GM21528 (cell line): ENCODE measurements at regions not wholly inside any gene's neighbourhood (a gene's known extent, or its start where the extent isn't known, plus 50 kb on each side); places are given as distances from the start of the nearest gene placed in this dataset.

Experiments
- ATAC-seq: cut with Tn5 transposase; IDR thresholded peaks from one replicate; pipeline ENCODE4 v1.9.1; 2021; ENCODE audit warnings: mild to moderate bottlenecking, moderate library complexity; ENCODE audit not compliant: unreplicated experiment, low FRiP score

DNA sequence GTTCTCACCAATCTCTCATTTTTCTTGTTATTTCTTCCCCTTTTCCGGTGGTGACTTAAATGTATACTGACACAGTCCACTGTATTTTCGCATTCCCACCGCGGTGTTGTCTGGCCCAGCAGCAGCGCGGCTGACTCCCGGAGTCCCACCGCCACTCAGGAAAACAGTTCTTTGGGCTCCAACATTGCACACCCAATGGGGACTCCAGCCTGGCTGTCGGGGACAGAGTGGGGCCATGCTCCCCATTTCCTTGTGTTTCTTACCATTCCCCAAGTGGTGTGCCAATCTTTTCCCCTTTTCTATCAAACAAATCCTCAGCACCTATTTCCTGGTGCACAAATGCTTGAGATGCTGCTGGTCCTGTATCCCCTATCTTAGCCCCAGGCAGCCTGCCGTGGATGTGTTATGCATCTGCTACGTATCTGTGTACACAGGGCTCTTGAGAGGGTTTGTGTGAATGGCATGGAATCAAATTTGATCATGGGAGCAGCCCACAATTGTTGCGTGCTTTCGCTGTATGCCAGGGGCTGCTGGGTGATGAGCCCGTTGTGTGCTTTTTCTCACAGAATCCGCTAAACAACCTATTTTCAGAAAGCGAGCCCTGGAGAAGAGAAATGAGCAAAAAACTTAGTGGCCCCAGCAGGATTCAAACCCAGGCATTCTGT is 219.1 kb upstream of the RGMA start:
- ATAC-seq = no peak

DNA sequence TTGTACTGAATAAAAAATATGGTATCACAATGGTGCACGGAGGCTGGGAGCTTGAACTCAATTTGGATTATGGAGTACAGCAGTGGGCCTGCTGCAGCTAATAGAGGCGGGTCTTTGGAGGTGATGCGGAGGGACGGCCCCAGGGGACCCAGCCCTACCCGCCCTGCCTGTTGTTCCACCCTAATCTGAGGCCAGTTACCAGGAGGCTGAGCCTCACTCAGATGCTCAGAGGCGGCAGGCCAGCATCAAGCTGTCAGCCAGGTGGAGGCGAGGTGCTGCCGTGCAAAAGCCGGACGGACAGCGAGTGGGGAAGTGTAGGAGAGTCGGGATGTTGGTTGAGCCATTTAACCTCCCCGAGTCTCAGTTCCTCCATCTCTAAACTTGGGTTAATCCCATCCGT is 218.5 kb upstream of the RGMA start:
- no peak for ATAC-seq

DNA sequence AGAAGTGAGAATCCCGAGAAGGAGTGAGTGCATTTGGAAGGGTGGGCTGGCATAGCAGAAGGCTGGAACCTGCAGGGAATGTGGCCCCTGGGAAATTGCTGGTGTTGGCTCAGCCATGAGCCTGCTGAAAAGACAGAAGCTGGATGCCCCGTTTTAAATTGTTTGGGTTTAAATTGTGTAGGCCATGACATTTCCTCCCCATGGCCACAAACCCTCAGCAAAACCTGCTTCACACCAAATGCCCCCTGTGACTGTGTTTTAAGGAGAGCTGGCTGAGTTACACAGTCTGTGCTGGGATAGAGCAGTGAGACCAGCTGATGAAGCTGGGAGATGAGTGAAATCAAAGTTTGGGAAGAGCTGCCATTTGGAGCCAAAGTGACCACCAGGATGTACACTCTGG is 216.3 kb upstream of the RGMA start:
- no peak for ATAC-seq

DNA sequence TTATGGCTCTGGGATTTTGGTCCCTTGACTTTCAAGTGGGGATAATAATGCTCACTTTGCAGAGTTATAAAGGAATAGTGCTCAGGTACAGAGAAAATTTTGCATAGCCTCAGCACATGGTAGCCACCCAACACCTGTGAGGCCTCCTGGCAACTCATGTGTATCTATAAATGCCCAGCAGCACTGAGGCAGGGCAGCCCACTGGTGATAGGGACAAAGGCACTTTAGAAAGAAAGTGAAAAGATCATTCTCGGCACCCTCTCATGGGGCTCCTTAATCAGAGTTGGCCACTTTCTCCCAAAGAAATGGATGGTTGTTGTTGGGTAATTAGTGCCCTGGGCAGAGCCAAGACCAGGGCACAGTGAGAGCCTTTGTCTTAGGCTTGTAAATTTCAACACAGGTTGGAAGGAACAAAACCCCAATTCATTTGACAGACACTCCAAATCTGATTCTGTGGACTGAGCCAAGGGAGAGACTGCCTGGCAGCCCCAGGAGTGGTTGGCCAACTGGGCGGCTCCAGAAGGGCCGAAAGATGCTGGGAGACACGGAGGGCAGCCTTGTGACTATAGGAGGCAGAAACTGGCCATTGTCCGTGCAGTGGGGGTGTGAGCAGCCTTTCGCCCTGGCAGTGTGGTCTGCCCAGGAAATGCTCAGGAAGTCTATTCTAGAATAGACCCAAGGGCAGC is 213.2 kb upstream of the RGMA start:
- no peak for ATAC-seq

- no peak for ATAC-seq
These were observed 211.8 kb upstream of the RGMA start for GRCh38 chr15:93300796-93301195.

DNA sequence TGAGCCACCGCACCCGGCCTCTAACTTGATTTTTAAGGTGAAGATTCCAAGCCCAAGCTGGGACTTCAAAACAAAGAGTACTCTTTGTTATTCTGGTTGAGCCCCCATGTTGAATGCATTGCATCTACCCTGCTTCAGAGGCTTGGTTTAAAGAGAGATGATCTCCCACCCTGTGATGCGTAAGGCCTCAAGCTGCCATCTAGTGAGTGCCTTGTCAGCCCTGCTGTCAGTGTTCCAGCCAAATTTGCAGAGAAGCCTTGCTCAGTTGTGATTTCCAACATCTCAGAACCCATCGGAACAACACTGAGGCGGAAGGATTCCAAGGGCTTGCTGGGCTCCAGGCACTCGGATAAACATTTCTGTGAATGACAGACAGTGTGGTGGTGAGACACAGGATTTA is 210.7 kb upstream of the RGMA start:
- ATAC-seq = no peak

GRCh38 chr15:93298901-93299300 is 209.9 kb upstream of the RGMA start:
- ATAC-seq = no peak

- no peak for ATAC-seq
These were observed 207.9 kb upstream of the RGMA start for GRCh38 chr15:93296759-93297500.

DNA sequence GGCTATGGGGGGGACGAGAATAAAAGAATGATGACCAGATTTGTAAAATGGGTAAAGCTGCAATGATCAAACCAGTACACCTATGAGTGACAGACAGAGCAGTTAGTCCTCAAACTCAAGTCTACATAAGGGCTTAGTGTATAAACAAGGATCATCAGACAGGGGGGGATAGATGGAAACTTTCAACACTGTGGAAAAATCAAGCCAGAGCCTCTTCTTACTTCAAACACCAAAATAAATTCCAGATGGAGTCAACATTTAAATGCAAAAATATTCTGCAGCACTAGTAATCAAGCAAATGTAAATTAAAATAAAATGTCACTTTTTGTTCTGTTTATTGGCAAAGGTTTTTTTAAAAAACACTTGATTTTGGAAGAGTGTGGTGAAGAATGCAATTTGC is 205.9 kb upstream of the RGMA start:
- ATAC-seq = no peak

GRCh38 chr15:93294066-93294465 is 205.1 kb upstream of the RGMA start:
- ATAC-seq = no peak

DNA sequence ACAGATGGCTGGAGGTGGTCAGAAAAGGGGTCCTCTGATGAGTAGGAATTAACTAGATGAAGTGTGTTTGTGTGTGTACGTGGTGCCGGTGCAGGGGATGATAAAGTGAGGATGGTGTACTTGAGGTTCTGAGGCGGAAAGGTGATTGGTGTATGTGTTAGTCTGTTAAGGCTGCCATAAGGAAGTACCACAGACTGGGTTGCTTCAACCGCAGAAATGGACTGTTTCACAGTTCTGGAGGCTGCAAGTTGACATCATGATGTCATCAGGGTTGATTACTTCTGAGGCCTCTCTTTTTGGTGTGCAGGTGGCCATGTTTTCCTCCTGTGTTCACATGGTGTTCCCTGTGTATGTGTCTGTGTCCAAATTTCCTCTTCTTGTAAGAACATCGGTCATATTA is 202.4 kb upstream of the RGMA start:
- no peak for ATAC-seq

DNA sequence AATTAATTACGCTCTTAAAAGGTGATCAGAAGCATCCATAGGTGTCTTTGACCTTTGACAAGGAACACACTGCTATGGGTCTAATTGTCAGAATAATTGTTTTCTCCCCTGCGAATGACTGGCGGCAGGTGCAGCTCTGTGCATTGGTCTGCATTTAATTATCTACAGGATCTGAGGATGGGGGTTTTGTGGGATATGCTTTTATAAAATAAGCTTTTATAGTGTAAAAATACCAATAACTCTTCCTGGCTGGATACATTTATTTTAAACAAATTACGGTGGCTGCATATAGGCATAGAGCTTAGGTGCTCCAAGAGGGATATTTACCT is 201.6 kb upstream of the RGMA start:
- no peak for ATAC-seq

- ATAC-seq = no peak
These were observed 201.1 kb upstream of the RGMA start for GRCh38 chr15:93289941-93290617.

GRCh38 chr15:93288728-93289294 is 199.8 kb upstream of the RGMA start:
- no peak for ATAC-seq

GRCh38 chr15:93286446-93286845 is 197.4 kb upstream of the RGMA start:
- no peak for ATAC-seq

- ATAC-seq = no peak
These were observed 194.8 kb upstream of the RGMA start for GRCh38 chr15:93283854-93284253.

DNA sequence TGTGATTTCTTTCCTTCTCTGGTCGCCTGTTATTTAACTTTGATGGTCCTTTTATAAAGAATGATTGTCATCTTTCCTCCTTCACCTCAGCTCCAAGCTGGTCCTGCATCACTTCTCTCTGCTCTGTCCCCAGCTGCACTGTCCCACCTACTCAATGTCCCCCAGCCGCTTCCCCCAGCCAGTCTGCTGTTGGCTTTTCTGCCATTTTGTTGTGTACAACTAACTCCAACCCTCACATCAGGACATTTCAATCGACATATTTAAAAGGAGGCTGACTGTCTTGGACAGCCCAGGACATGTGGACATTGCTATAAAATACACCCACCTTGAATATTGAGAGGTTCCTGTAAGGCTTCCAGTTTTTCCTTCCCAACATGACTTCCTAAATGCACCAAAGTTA is 193.8 kb upstream of the RGMA start:
- ATAC-seq = no peak

- no peak for ATAC-seq
These were observed 189.8 kb upstream of the RGMA start for GRCh38 chr15:93278783-93279182.

GRCh38 chr15:93278006-93278405 is 189.0 kb upstream of the RGMA start:
- no peak for ATAC-seq

DNA sequence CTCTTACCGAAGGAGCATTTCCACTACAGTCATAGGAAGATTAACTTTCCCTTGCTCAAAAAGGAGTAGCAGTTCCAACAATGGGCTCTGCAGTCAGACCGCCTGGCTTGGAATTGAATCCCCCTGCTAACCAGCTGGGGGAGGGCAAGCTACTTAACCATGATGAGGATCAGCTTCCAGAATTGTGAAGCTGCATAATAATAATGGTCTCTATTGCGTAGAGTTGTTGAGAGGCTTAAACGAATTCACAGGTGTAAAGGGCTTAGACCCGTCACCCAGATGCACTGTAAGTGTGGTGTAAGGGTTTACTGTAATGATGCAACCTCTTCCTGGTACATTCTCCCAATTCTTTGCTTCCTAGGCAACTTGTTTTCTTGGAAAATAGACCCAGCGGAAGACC is 185.2 kb upstream of the RGMA start:
- no peak for ATAC-seq

DNA sequence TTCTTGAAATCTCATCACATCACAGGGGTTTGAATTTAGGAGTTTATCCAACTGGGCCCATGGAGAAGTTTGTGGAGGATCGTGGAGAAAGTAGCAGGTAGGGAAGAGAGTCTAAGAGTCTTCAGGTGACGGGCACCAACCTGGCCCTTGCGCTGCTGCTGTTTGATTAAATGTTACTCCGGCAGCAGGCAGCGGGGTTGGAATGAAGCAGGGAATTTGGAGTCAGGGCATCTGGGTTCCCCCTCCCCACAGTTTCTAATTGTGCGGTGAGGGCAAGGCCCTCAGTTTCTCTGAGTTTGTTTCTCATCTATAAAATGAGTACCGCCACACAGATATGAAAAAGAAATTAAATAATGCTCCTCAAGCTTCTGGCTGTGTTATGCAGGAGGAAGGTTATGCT is 182.9 kb upstream of the RGMA start:
- ATAC-seq = no peak
